Fibroblast of lung (primary cell): ENCODE measurements at regions not wholly inside any gene's neighbourhood (a gene's known extent, or its start where the extent isn't known, plus 50 kb on each side); places are given as distances from the start of the nearest gene placed in this dataset.

Experiments
- DNase-seq, 2 donors: peaks; one replicate each; pipeline versions ENCODE4 v3.0.0 to v3.0.0-alpha.2; 2010; ENCODE audit warnings: low read depth in 2 of 2
- H2AFZ ChIP-seq: 2 replicates; pipeline ENCODE4 v1.5.1; 2012; ENCODE audit warnings: low read length, control low read depth, inconsistent platforms
- H3K27ac ChIP-seq: 2 replicates; pipeline ENCODE4 v1.5.1; 2011; ENCODE audit warnings: low read length, control low read depth; ENCODE audit not compliant: insufficient read depth
- H3K27me3 ChIP-seq: 2 replicates; pipeline ENCODE4 v1.5.1; 2011; ENCODE audit warnings: mild to moderate bottlenecking, low read length; ENCODE audit not compliant: control insufficient read depth, insufficient read depth
- H3K36me3 ChIP-seq: 2 replicates; pipeline ENCODE4 v1.5.1; 2011; ENCODE audit warnings: low read length; ENCODE audit not compliant: control insufficient read depth, insufficient read depth
- H3K4me1 ChIP-seq: 2 replicates; pipeline ENCODE4 v1.5.1; 2011; ENCODE audit warnings: low read length; ENCODE audit not compliant: control insufficient read depth, insufficient read depth; ENCODE audit errors: extremely low read depth
- H3K4me2 ChIP-seq: 2 replicates; pipeline ENCODE4 v1.5.1; 2011; ENCODE audit warnings: low read length, control low read depth; ENCODE audit not compliant: insufficient read depth; ENCODE audit errors: extremely low read depth
- H3K4me3 ChIP-seq, 4 experiments: fragments of 200-600 bp in 1 of 4; sonication (generic) in 1 of 4; replicated peaks in 1 of 4; 2 replicates each; pipeline ENCODE4 v1.5.1; 2011 to 2016; ENCODE audit warnings: low read length in 4 of 4, low read depth in 3 of 4, mild to moderate bottlenecking in 3 of 4, control low read depth in 2 of 4, inconsistent platforms in 1 of 4, mixed read lengths in 1 of 4; ENCODE audit not compliant: insufficient read depth in 1 of 4; ENCODE audit errors: control extremely low read depth in 1 of 4
- H3K79me2 ChIP-seq: 2 replicates; pipeline ENCODE4 v1.5.1; 2012; ENCODE audit warnings: mild to moderate bottlenecking, low read length, inconsistent platforms; ENCODE audit not compliant: control insufficient read depth, insufficient read depth
- H3K9ac ChIP-seq: 2 replicates; pipeline ENCODE4 v1.5.1; 2011; ENCODE audit warnings: mild to moderate bottlenecking, low read length, control low read depth; ENCODE audit not compliant: insufficient read depth
- H3K9me3 ChIP-seq: 2 replicates; pipeline ENCODE4 v1.5.1; 2012; ENCODE audit warnings: low read depth, low read length; ENCODE audit not compliant: control insufficient read depth, insufficient read depth
- H4K20me1 ChIP-seq: 2 replicates; pipeline ENCODE4 v1.5.1; 2011; ENCODE audit warnings: low read length; ENCODE audit not compliant: control insufficient read depth, insufficient read depth; ENCODE audit errors: extremely low read depth
- CTCF ChIP-seq, 2 donors: IDR thresholded peaks in 1 of 2; conservative IDR thresholded peaks in 1 of 2; 1 replicate in 1 of 2; 2 replicates in 1 of 2; pipeline ENCODE4 v1.5.1; 2011 to 2012; ENCODE audit warnings: low read length in 2 of 2, control low read depth in 1 of 2, inconsistent platforms in 1 of 2, low read depth in 1 of 2, mild to moderate bottlenecking in 1 of 2
- EZH2 ChIP-seq: IDR thresholded peaks from 2 replicates; pipeline ENCODE4 v1.5.1; 2012; ENCODE audit warnings: low read length, control low read depth, mild to moderate bottlenecking; ENCODE audit errors: missing control alignments

DNA sequence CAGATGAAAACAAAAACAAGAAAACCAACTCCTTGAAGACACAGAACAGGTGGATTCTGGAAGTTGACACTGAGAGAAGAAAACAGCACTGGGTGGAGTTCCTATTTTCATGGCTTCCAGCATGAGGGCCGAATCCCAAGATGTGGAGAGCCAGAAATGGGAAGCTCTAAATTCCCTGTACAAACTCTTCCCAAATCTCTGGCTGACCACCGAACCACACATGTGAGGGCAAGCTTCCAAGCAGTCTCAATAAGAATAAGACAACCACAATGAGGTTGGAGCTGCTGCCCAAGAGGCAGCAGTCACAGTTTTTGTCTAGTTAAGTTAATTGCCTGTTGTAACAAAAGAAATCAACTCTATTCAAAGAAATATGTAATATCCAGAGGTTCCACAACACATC is 339.3 kb upstream of the SLC30A5 start:
- Histone ChIP-seq H3K4me3 (no peak overlapping the region), H3K79me2 (no peaks in the 10 kb centered on the region), H3K27me3 (no peaks in the 10 kb centered on the region), H3K4me1 (no peaks in the 10 kb centered on the region), H3K9ac (no peak overlapping the region), H4K20me1 (no peaks in the 10 kb centered on the region), H3K9me3 (no peaks in the 10 kb centered on the region), H3K4me2 (no peak overlapping the region), H3K27ac (no peak overlapping the region), H3K36me3 (no peaks in the 10 kb centered on the region), H2AFZ (no peak overlapping the region)
- TF ChIP-seq CTCF (conservative IDR thresholded peaks at IDR 0.05 in 1 of 2, IDR thresholded peaks at IDR 0.05 in 1 of 2; ENCODE audit: low read depth in 1 of 2, low read length in 2 of 2) (no peak), EZH2 (no peak)
- DNase-seq, result no peak

GRCh38 chr5:68755293-68755692 is 338.5 kb upstream of the SLC30A5 start:
- Histone ChIP-seq H3K9ac (no peak overlapping the region), H3K27me3 (no peaks in the 10 kb centered on the region), H3K36me3 (no peaks in the 10 kb centered on the region), H3K79me2 (no peaks in the 10 kb centered on the region), H3K9me3 (no peaks in the 10 kb centered on the region), H2AFZ (no peak overlapping the region), H3K27ac (no peak overlapping the region), H3K4me1 (no peaks in the 10 kb centered on the region), H3K4me3 (no peak overlapping the region), H3K4me2 (no peak overlapping the region), H4K20me1 (no peaks in the 10 kb centered on the region)
- TF ChIP-seq EZH2, result no peak
- TF ChIP-seq CTCF (conservative IDR thresholded peaks at IDR 0.05 in 1 of 2, IDR thresholded peaks at IDR 0.05 in 1 of 2; ENCODE audit: low read depth in 1 of 2, low read length in 2 of 2), result no peak
- DNase-seq, result no peak

DNA sequence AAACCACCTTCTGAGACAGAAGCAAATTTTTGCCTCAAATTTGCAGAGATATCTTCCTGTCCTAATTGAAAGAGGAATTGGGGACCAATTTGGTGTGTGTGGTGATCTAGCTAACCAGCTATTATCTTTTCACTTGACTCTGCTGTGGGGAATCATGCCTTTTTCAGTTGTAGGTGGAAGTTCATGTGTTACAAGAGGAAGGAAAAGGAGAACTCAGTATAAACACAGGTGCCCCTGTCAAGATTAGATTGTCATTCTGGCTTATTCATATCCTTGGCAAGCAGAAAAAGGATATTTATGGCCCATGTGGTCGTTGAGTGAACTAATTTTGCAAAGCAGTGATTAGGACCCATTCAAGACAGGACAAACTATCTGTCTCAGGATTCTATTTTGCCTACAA is 336.8 kb upstream of the SLC30A5 start:
- TF ChIP-seq CTCF (conservative IDR thresholded peaks at IDR 0.05 in 1 of 2, IDR thresholded peaks at IDR 0.05 in 1 of 2; ENCODE audit: low read depth in 1 of 2, low read length in 2 of 2), result no peak
- TF ChIP-seq EZH2, result no peak
- Histone ChIP-seq H4K20me1 (no peaks in the 10 kb centered on the region), H3K36me3 (no peaks in the 10 kb centered on the region), H2AFZ (no peak overlapping the region), H3K9ac (no peak overlapping the region), H3K4me3 (no peak overlapping the region), H3K27ac (no peak overlapping the region), H3K9me3 (no peaks in the 10 kb centered on the region), H3K79me2 (no peaks in the 10 kb centered on the region), H3K4me1 (no peaks in the 10 kb centered on the region), H3K27me3 (no peaks in the 10 kb centered on the region), H3K4me2 (no peak overlapping the region)
- no peak for DNase-seq
